ENCODE measurements at regions not wholly inside any gene's neighbourhood (a gene's known extent, or its start where the extent isn't known, plus 50 kb on each side); places are given as distances from the start of the nearest gene placed in this dataset.
A peak's percentile ranks its signal among the peaks of the same experiment; 100 is the strongest.

DNA sequence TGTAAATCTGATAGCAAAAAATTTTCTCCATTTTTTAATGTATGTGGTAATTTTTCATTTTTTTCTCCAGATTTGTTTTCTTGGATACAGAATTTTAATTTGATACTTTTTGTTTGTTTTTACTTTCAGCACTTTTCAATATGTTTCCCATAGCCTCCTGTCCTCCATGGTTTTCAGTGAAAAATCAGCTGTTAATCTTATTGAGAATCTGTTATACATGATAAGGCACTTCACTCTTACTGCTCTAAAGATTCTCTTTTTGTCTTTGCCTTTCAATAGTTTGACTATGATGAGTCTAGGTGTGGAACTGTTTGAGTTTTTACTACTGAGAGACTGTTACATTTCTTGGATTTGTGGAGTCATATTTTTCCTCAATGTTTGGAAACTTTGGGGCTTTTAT, 455.7 kb upstream of the NUDT12 start:
- intact Hi-C loops (cut with micrococcal nuclease): no loop called here
- H3K79me2 ChIP-seq (ENCODE audit: insufficient read depth, low read length): no peaks in the 10 kb centered on the region
- H3K9me3 ChIP-seq (ENCODE audit: control insufficient read depth in 1 of 2, insufficient read depth in 1 of 2, low read depth in 1 of 2, low read length in 2 of 2): peaks cover 0 to 4% of the 10 kb centered on the region in 2 experiments; a peak in 1 of 4 replicates
- H3K27me3 ChIP-seq (ENCODE audit: insufficient read depth, low read length): no peaks in the 10 kb centered on the region
- ChIA-PET RAD21 (ENCODE audit: low non-redundant PET in 1 of 2, low total read pairs in 2 of 2, uncharacterized antibody in 2 of 2, unreplicated experiment in 2 of 2) (no interaction called here), CTCF (no interaction called here), POLR2A (no interaction called here)
- TF ChIP-seq ZFX (IDR thresholded peaks at IDR 0.05): no peak
- peak; percentile 54; the same call in 1 of the 2 replicates for TF ChIP-seq CBX3 (IDR thresholded peaks at IDR 0.05; ENCODE audit: low read depth)
- no peak overlapping the region for H3K4me2 ChIP-seq (ENCODE audit: low read length)
- DNase-seq (ENCODE audit: low read depth, low spot score) (peak; percentile 6), ATAC-seq (no peak)
- H3K36me3 ChIP-seq (ENCODE audit: control insufficient read depth in 1 of 2, insufficient read depth in 2 of 2, low read length in 2 of 2): no peaks in the 10 kb centered on the region
- no peaks in the 10 kb centered on the region for H3K4me1 ChIP-seq (ENCODE audit: control insufficient read depth in 1 of 2, insufficient read depth in 2 of 2, low read length in 2 of 2)
- no peak overlapping the region for H2AFZ ChIP-seq (ENCODE audit: low read depth, low read length, poor library complexity, severe bottlenecking)
- H3K4me3 ChIP-seq (replicated peaks in 1 of 2; ENCODE audit: low read depth in 1 of 2, low read length in 2 of 2): no peak overlapping the region
- H3K9me2 ChIP-seq (ENCODE audit: insufficient read depth): no peaks in the 10 kb centered on the region
- no peak overlapping the region for H3K27ac ChIP-seq (ENCODE audit: low read depth, low read length)
- no peaks in the 10 kb centered on the region for H4K20me1 ChIP-seq (ENCODE audit: insufficient read depth)
- no TSS peak for BruUV-seq (replicated peaks)
- no peak overlapping the region for H3K9ac ChIP-seq (ENCODE audit: low read length)

GRCh38 chr5:104016646-104017045, 454.1 kb upstream of the NUDT12 start:
- Histone ChIP-seq H3K4me1 (ENCODE audit: control insufficient read depth in 1 of 2, insufficient read depth in 2 of 2, low read length in 2 of 2) (no peaks in the 10 kb centered on the region), H3K36me3 (ENCODE audit: control insufficient read depth in 1 of 2, insufficient read depth in 2 of 2, low read length in 2 of 2) (no peaks in the 10 kb centered on the region), H3K27me3 (ENCODE audit: insufficient read depth, low read length) (no peaks in the 10 kb centered on the region), H3K27ac (ENCODE audit: low read depth, low read length) (no peak overlapping the region), H3K9me2 (ENCODE audit: insufficient read depth) (no peaks in the 10 kb centered on the region), H2AFZ (ENCODE audit: low read depth, low read length, poor library complexity, severe bottlenecking) (no peak overlapping the region), H3K4me2 (ENCODE audit: low read length) (no peak overlapping the region), H3K9me3 (ENCODE audit: control insufficient read depth in 1 of 2, insufficient read depth in 1 of 2, low read depth in 1 of 2, low read length in 2 of 2) (peaks cover 0 to 4% of the 10 kb centered on the region in 2 experiments; a peak in 1 of 4 replicates), H4K20me1 (ENCODE audit: insufficient read depth) (no peaks in the 10 kb centered on the region), H3K9ac (ENCODE audit: low read length) (no peak overlapping the region), H3K4me3 (replicated peaks in 1 of 2; ENCODE audit: low read depth in 1 of 2, low read length in 2 of 2) (no peak overlapping the region), H3K79me2 (ENCODE audit: insufficient read depth, low read length) (no peaks in the 10 kb centered on the region)
- ChIA-PET RAD21 (ENCODE audit: low non-redundant PET in 1 of 2, low total read pairs in 2 of 2, uncharacterized antibody in 2 of 2, unreplicated experiment in 2 of 2) (no interaction called here), POLR2A (no interaction called here), CTCF (no interaction called here)
- DNase-seq (ENCODE audit: low read depth, low spot score) (no peak), ATAC-seq (no peak)
- intact Hi-C loops (cut with micrococcal nuclease): no loop called here
- BruUV-seq (replicated peaks): no TSS peak
- TF ChIP-seq POLR2A (IDR thresholded peaks at IDR 0.05; ENCODE audit: borderline replicate concordance, extremely low read depth, insufficient read depth, insufficient read length): no peak
- TF ChIP-seq RAD21 (IDR thresholded peaks at IDR 0.05; ENCODE audit: low read depth): no peak
- TF ChIP-seq SIN3A (IDR thresholded peaks at IDR 0.05; ENCODE audit: low read depth): no peak
- no peak for TF ChIP-seq CEBPB (IDR thresholded peaks at IDR 0.05; ENCODE audit: low read depth)
- TF ChIP-seq ZFX (IDR thresholded peaks at IDR 0.05): no peak
- TF ChIP-seq YY1 (IDR thresholded peaks at IDR 0.05; ENCODE audit: extremely low read depth, insufficient replicate concordance, low read depth, low read length): no peak
- no peak for TF ChIP-seq EGR1 (IDR thresholded peaks at IDR 0.05; ENCODE audit: low read depth)
- TF ChIP-seq CBX3 (IDR thresholded peaks at IDR 0.05; ENCODE audit: low read depth): no peak
- no peak for TF ChIP-seq EZH2 (IDR thresholded peaks at IDR 0.05)
- no peak for TF ChIP-seq ZNF274 (IDR thresholded peaks at IDR 0.05; ENCODE audit: low read depth, low read length)
- no peak for TF ChIP-seq TCF7L2 (IDR thresholded peaks at IDR 0.05; ENCODE audit: borderline replicate concordance, extremely low read depth, insufficient read depth, insufficient read length)
- TF ChIP-seq EZH2phosphoT487 (IDR thresholded peaks at IDR 0.05; ENCODE audit: borderline replicate concordance): no peak
- TF ChIP-seq ZBTB33 (IDR thresholded peaks at IDR 0.05; ENCODE audit: extremely low read depth, insufficient replicate concordance, low read length): no peak
- no peak for TF ChIP-seq SRF (IDR thresholded peaks at IDR 0.05; ENCODE audit: low read depth)

Measured in HCT116 (cell line).